MCF 10A (cell line): ENCODE measurements at regions not wholly inside any gene's neighbourhood (a gene's known extent, or its start where the extent isn't known, plus 50 kb on each side); places are given as distances from the start of the nearest gene placed in this dataset.
"Not testable (repeated sequence)": the region's sequence is repeated elsewhere in the genome, so short reads cannot be mapped to it uniquely, and the experiment has no call there.

ENCODE experiments used
- BruUV-seq: library from RNA; stranded (reverse); fragments of 400-500 nt; replicated peaks from 2 replicates; lab custom pipeline; 2021; lab: Mats Ljungman, UMichigan
- CTCF ChIA-PET: fragments of 300-600 bp; sonication (Branson Sonifier 250); formaldehyde crosslinking; extraction: SDS; loops from one replicate; lab custom pipeline; 2021; ENCODE audit warnings: antibody characterized with exemption, inconsistent platforms; lab: Yijun Ruan, JAX
- POLR2A ChIA-PET: fragments of 300-600, 350-650 bp; sonication (Branson Sonifier 250); formaldehyde crosslinking; extraction: SDS; loops from one replicate; lab custom pipeline; 2020; ENCODE audit warnings: antibody characterized with exemption, inconsistent platforms; lab: Yijun Ruan, JAX
- DNase-seq: peaks from one replicate; pipeline ENCODE4 v3.0.0-alpha.2; 2018; ENCODE audit not compliant: unreplicated experiment
- H3K27ac Mint-ChIP-seq: one replicate; pipeline ENCODE4 v1.8.0; 2022; ENCODE audit warnings: mild to moderate bottlenecking, low read depth, mixed read lengths; ENCODE audit not compliant: unreplicated experiment
- H3K27me3 Mint-ChIP-seq: one replicate; pipeline ENCODE4 v1.8.0; 2022; ENCODE audit warnings: mixed read lengths; ENCODE audit not compliant: insufficient read depth, unreplicated experiment
- H3K36me3 Mint-ChIP-seq: one replicate; pipeline ENCODE4 v1.8.0; 2022; ENCODE audit warnings: mild to moderate bottlenecking, moderate library complexity, mixed read lengths; ENCODE audit not compliant: insufficient read depth, unreplicated experiment
- H3K4me1 Mint-ChIP-seq: one replicate; pipeline ENCODE4 v1.8.0; 2022; ENCODE audit warnings: mixed read lengths; ENCODE audit not compliant: insufficient read depth, unreplicated experiment
- H3K4me3 Mint-ChIP-seq: one replicate; pipeline ENCODE4 v1.8.0; 2022; ENCODE audit warnings: mild to moderate bottlenecking, moderate library complexity, mixed read lengths; ENCODE audit not compliant: unreplicated experiment
- H3K9me3 Mint-ChIP-seq: one replicate; pipeline ENCODE4 v1.8.0; 2022; ENCODE audit warnings: mixed read lengths; ENCODE audit not compliant: unreplicated experiment
- CTCF ChIP-seq: fragments of 200-600 bp; IDR thresholded peaks from one replicate; pipeline ENCODE4 v1.8.0; 2022; ENCODE audit warnings: antibody characterized with exemption, mild to moderate bottlenecking; ENCODE audit not compliant: unreplicated experiment
- intact Hi-C: fragments of 100-400 bp; cut with micrococcal nuclease; formaldehyde crosslinking; loops from 2 replicates; pipeline ENCODE4 v1.14.1; 2022

GRCh38 chr12:24356240-24356804 is 406.9 kb upstream of the SOX5 start:
- no TSS peak for BruUV-seq
- no peak for DNase-seq
- H3K27me3 Mint-ChIP-seq: no peaks in the 10 kb centered on the region
- ChIA-PET POLR2A (no interaction called here), CTCF (no interaction called here)
- H3K27ac Mint-ChIP-seq: no peak overlapping the region
- H3K9me3 Mint-ChIP-seq: no peaks in the 10 kb centered on the region
- peaks cover 10% of the 10 kb centered on the region for H3K4me1 Mint-ChIP-seq
- no peaks in the 10 kb centered on the region for H3K36me3 Mint-ChIP-seq
- no peak for TF ChIP-seq CTCF
- no peak overlapping the region for H3K4me3 Mint-ChIP-seq
- intact Hi-C loops: no loop called here

GRCh38 chr12:24352363-24352762 is 402.9 kb upstream of the SOX5 start:
- Mint-ChIP-seq H3K9me3 (no peaks in the 10 kb centered on the region), H3K4me3 (no peak overlapping the region), H3K27me3 (no peaks in the 10 kb centered on the region), H3K36me3 (no peaks in the 10 kb centered on the region), H3K4me1 (no peaks in the 10 kb centered on the region), H3K27ac (no peak overlapping the region)
- no peak for DNase-seq
- intact Hi-C loops: no loop called here
- ChIA-PET POLR2A (no interaction called here), CTCF (interaction anchor here (0.7 kb wide), 1 partner anchor 22 kb away, joined by 3 read pairs; no protein-coding TSS in a partner anchor)
- TF ChIP-seq CTCF: no peak
- no TSS peak for BruUV-seq

DNA sequence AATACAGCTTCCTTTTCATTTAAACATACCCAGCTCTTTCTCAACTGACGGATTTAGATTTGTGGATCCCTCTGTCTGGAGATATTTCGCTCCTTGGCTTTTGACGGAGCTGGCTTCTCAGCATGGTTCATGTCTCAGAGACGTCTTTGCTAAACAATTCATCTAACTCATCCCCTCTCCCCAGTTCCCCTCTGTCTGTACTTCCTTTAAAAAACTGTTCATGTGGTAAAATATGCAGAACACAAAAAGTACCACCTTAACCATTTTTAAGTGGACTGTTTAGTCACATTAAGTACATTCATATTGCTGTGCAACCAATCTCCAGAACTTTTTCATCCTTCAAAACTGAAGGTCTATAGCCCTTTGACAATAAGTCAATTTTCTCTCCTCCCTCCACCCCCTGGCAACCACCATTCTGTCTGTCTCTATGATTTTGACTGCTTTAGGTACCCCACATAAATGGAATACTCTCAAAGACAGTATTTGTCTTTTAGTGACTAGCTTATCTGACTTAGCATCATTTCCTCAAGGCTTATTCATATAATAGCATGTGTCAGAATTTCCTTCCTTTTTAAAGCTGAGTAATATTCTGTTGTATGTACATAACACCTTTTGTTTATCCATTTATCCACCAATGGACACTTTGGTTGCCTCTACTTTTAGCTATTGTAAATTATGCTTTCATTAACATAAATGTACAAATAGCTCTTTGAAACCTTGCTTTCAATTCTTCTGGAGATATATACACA is 399.8 kb upstream of the SOX5 start:
- intact Hi-C loops: no loop called here
- CTCF ChIA-PET: interaction anchor here (1.7 kb wide), 1 partner anchor 11 kb away, joined by 8 read pairs; no protein-coding TSS in a partner anchor
- DNase-seq: no peak
- POLR2A ChIA-PET: interaction anchor here (0.6 kb wide), 1 partner anchor 796 kb away, joined by 3 read pairs; no protein-coding TSS in a partner anchor
- TF ChIP-seq CTCF: no peak
- Mint-ChIP-seq H3K27me3 (no peaks in the 10 kb centered on the region), H3K9me3 (no peaks in the 10 kb centered on the region), H3K36me3 (no peaks in the 10 kb centered on the region), H3K4me1 (no peaks in the 10 kb centered on the region), H3K27ac (no peak overlapping the region), H3K4me3 (no peak overlapping the region)
- BruUV-seq: no TSS peak

DNA sequence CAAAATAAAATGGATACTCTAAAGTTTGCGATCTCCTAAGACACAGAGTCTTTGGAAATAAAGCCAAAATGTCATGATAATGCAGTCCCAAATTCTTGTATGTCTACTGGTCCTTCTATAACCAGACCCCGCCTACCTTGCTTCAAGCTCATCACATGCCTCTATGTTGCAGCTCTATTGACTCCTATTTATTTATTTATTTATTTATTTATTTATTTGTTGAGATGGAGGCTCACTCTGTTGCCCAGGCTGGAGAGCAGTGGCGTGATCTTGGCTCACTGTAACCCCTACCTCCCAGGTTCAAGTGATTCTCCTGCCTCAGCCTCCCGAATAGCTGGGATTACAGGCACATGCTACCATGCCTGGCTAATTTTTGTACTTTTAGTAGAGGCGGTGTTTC is 398.7 kb upstream of the SOX5 start:
- BruUV-seq, CTCF ChIA-PET, H3K4me1 Mint-ChIP-seq, intact Hi-C loops, H3K4me3 Mint-ChIP-seq, DNase-seq, H3K27ac Mint-ChIP-seq, H3K9me3 Mint-ChIP-seq, H3K36me3 Mint-ChIP-seq, H3K27me3 Mint-ChIP-seq: not testable (repeated sequence)
- POLR2A ChIA-PET: interaction anchor here (0.5 to 0.6 kb wide), 2 partner anchors 89 to 301 kb away, joined by 3 read pairs; no protein-coding TSS in a partner anchor
